H9 (cell line): ENCODE measurements at regions not wholly inside any gene's neighbourhood (a gene's known extent, or its start where the extent isn't known, plus 50 kb on each side); places are given as distances from the start of the nearest gene placed in this dataset.

Source experiments
- DNase-seq: peaks from one replicate; pipeline ENCODE4 v3.0.0-alpha.2; 2017
- H2AFZ ChIP-seq: one replicate; pipeline ENCODE4 v1.6.1; 2013; ENCODE audit warnings: mild to moderate bottlenecking, low read length, control low read depth, moderate library complexity
- H2AK5ac ChIP-seq: 2 replicates; pipeline ENCODE4 v1.6.1; 2013; ENCODE audit warnings: low read length, control low read depth, mixed read lengths; ENCODE audit not compliant: insufficient read length
- H2BK120ac ChIP-seq: one replicate; pipeline ENCODE4 v1.6.1; 2013; ENCODE audit warnings: low read depth, mild to moderate bottlenecking, low read length, control low read depth, inconsistent platforms; ENCODE audit not compliant: poor library complexity, severe bottlenecking
- H2BK12ac ChIP-seq: 2 replicates; pipeline ENCODE4 v1.6.1; 2013; ENCODE audit warnings: low read length, control low read depth, mixed read lengths, low read depth; ENCODE audit not compliant: insufficient read length
- H2BK15ac ChIP-seq: 2 replicates; pipeline ENCODE4 v1.6.1; 2013; ENCODE audit warnings: low read depth, low read length, control low read depth
- H2BK20ac ChIP-seq: one replicate; pipeline ENCODE4 v1.6.1; 2013; ENCODE audit warnings: low read depth, mild to moderate bottlenecking, low read length, control low read depth, inconsistent platforms; ENCODE audit not compliant: poor library complexity, severe bottlenecking
- H2BK5ac ChIP-seq: 2 replicates; pipeline ENCODE4 v1.6.1; 2013; ENCODE audit warnings: low read length, control low read depth, mixed read lengths; ENCODE audit not compliant: insufficient read length
- H3K14ac ChIP-seq: 2 replicates; pipeline ENCODE4 v1.6.1; 2013; ENCODE audit warnings: low read length, control low read depth; ENCODE audit not compliant: insufficient read depth
- H3K18ac ChIP-seq: 2 replicates; pipeline ENCODE4 v1.6.1; 2013; ENCODE audit warnings: low read depth, mild to moderate bottlenecking, mixed read lengths, low read length, control low read depth; ENCODE audit not compliant: insufficient read length
- H3K23ac ChIP-seq: 2 replicates; pipeline ENCODE4 v1.6.1; 2013; ENCODE audit warnings: low read length, control low read depth, mixed read lengths, low read depth; ENCODE audit not compliant: insufficient read length
- H3K23me2 ChIP-seq: 2 replicates; pipeline ENCODE4 v1.6.1; 2013; ENCODE audit warnings: low read depth, mild to moderate bottlenecking, mixed read lengths, low read length, control low read depth; ENCODE audit not compliant: insufficient read length, poor library complexity, severe bottlenecking
- H3K27ac ChIP-seq: 2 replicates; pipeline ENCODE4 v1.5.1; 2013; ENCODE audit warnings: low read length, control low read depth, mixed read lengths, low read depth; ENCODE audit not compliant: insufficient read length
- H3K27me3 ChIP-seq: 2 replicates; pipeline ENCODE4 v1.6.1; 2013; ENCODE audit warnings: low read length, control low read depth, inconsistent platforms; ENCODE audit not compliant: insufficient read depth
- H3K4ac ChIP-seq: 2 replicates; pipeline ENCODE4 v1.6.1; 2013; ENCODE audit warnings: low read depth, mild to moderate bottlenecking, control low read depth, inconsistent platforms, low read length, moderate library complexity
- H3K4me1 ChIP-seq: 2 replicates; pipeline ENCODE4 v1.6.1; 2013; ENCODE audit warnings: low read length, control low read depth, inconsistent platforms; ENCODE audit not compliant: insufficient read depth
- H3K4me2 ChIP-seq: 2 replicates; pipeline ENCODE4 v1.6.1; 2013; ENCODE audit warnings: low read length, control low read depth, mixed read lengths; ENCODE audit not compliant: insufficient read length, insufficient read depth
- H3K56ac ChIP-seq: 2 replicates; pipeline ENCODE4 v1.6.1; 2013; ENCODE audit warnings: low read depth, mild to moderate bottlenecking, mixed read lengths, low read length, control low read depth; ENCODE audit not compliant: insufficient read length
- H3K79me1 ChIP-seq: 2 replicates; pipeline ENCODE4 v1.6.1; 2013; ENCODE audit warnings: low read depth, mild to moderate bottlenecking, moderate library complexity, low read length, control low read depth, inconsistent platforms; ENCODE audit not compliant: insufficient read depth, poor library complexity, severe bottlenecking
- H3K79me2 ChIP-seq: 2 replicates; pipeline ENCODE4 v1.6.1; 2013; ENCODE audit warnings: low read length, control low read depth, inconsistent platforms; ENCODE audit not compliant: insufficient read depth
- H3K9ac ChIP-seq: 2 replicates; pipeline ENCODE4 v1.6.1; 2013; ENCODE audit warnings: low read length, control low read depth, mixed read lengths; ENCODE audit not compliant: insufficient read length; ENCODE audit errors: extremely low read depth
- H3K9me3 ChIP-seq: one replicate; pipeline ENCODE4 v1.6.1; 2013; ENCODE audit warnings: low read depth, low read length, inconsistent platforms; ENCODE audit not compliant: control insufficient read depth
- H3T11ph ChIP-seq: one replicate; pipeline ENCODE4 v1.6.1; 2013; ENCODE audit warnings: mild to moderate bottlenecking, low read length, control low read depth, inconsistent platforms
- H4K20me1 ChIP-seq: one replicate; pipeline ENCODE4 v1.6.1; 2013; ENCODE audit not compliant: control insufficient read depth, insufficient read length, insufficient read depth
- H4K5ac ChIP-seq: 2 replicates; pipeline ENCODE4 v1.6.1; 2013; ENCODE audit warnings: low read depth, mild to moderate bottlenecking, mixed read lengths, low read length, control low read depth; ENCODE audit not compliant: insufficient read length
- H4K8ac ChIP-seq: replicated peaks from 2 replicates; pipeline ENCODE4 v1.6.1; 2013; ENCODE audit warnings: low read length, control low read depth, mixed read lengths, low read depth; ENCODE audit not compliant: insufficient read length
- H4K91ac ChIP-seq: 2 replicates; pipeline ENCODE4 v1.6.1; 2013; ENCODE audit warnings: low read depth, mild to moderate bottlenecking, moderate library complexity, mixed read lengths, low read length, control low read depth; ENCODE audit not compliant: insufficient read length
- H3K27ac Mint-ChIP-seq, 3 experiments: 2 replicates in 2 of 3; 3 replicates in 1 of 3; pipeline ENCODE4 v1.8.0; 2020 to 2021; ENCODE audit warnings: mixed read lengths in 3 of 3, mild to moderate bottlenecking in 1 of 3, moderate library complexity in 1 of 3
- H3K27me3 Mint-ChIP-seq: 2 replicates; pipeline ENCODE4 v1.8.0; 2021; ENCODE audit warnings: low read depth, mild to moderate bottlenecking, moderate library complexity, mixed read lengths
- H3K36me3 Mint-ChIP-seq, 3 experiments: 2 replicates in 2 of 3; 3 replicates in 1 of 3; pipeline ENCODE4 v1.8.0; 2020 to 2021; ENCODE audit warnings: low read depth in 3 of 3, mixed read lengths in 3 of 3; ENCODE audit not compliant: insufficient read depth in 1 of 3
- H3K4me1 Mint-ChIP-seq, 2 experiments: 2 replicates each; pipeline ENCODE4 v1.8.0; 2020; ENCODE audit warnings: mixed read lengths in 2 of 2
- H3K4me3 Mint-ChIP-seq, 2 experiments: 2 replicates in 1 of 2; 3 replicates in 1 of 2; pipeline ENCODE4 v1.8.0; 2020 to 2021; ENCODE audit warnings: mild to moderate bottlenecking in 2 of 2, mixed read lengths in 2 of 2, moderate library complexity in 1 of 2
- H3K9me3 Mint-ChIP-seq, 2 experiments: 2 replicates in 1 of 2; 3 replicates in 1 of 2; pipeline ENCODE4 v1.8.0; 2020; ENCODE audit warnings: mild to moderate bottlenecking in 2 of 2, mixed read lengths in 2 of 2, moderate library complexity in 1 of 2
- CTCF ChIP-seq: fragments of 200-600 bp; sonication (generic); conservative IDR thresholded peaks from 3 replicates; pipeline ENCODE4 v1.8.0; 2021; ENCODE audit warnings: antibody characterized with exemption, mild to moderate bottlenecking
- WGBS: extraction: QIAGEN DNeasy Blood & Tissue Kit; methylation state at CpG from one replicate; pipeline ENCODE4 v1.1.7; 2013; ENCODE audit warnings: missing lambda C conversion rate, low lambda C conversion rate, mixed read lengths; ENCODE audit not compliant: insufficient read length; ENCODE audit errors: extremely low coverage; 5-methylcytosine and 5-hydroxymethylcytosine counted together

GRCh38 chr6:103167345-103168071 lies 1692.2 kb downstream of the HACE1 start:
- no peaks in the 10 kb centered on the region for H4K20me1 ChIP-seq
- H2BK120ac ChIP-seq, result no peak overlapping the region
- H3K9me3 ChIP-seq, result no peaks in the 10 kb centered on the region
- Mint-ChIP-seq H3K27me3 (no peaks in the 10 kb centered on the region), H3K36me3 (no peaks in the 10 kb centered on the region), H3K9me3 (no peaks in the 10 kb centered on the region), H3K4me3 (no peak overlapping the region), H3K27ac (no peak overlapping the region), H3K4me1 (no peaks in the 10 kb centered on the region)
- H3K79me2 ChIP-seq, result no peaks in the 10 kb centered on the region
- no peak overlapping the region for H4K5ac ChIP-seq
- H4K91ac ChIP-seq, result no peak overlapping the region
- H2AK5ac ChIP-seq, result no peak overlapping the region
- H3K4me2 ChIP-seq, result no peak overlapping the region
- DNase-seq, result no peak
- H2BK15ac ChIP-seq, result no peak overlapping the region
- no peak overlapping the region for H3K9ac ChIP-seq
- H2BK20ac ChIP-seq, result no peak overlapping the region
- no peak overlapping the region for H3K4ac ChIP-seq
- no peak overlapping the region for H4K8ac ChIP-seq
- H3K23me2 ChIP-seq, result no peaks in the 10 kb centered on the region
- no peaks in the 10 kb centered on the region for H3K27me3 ChIP-seq
- H3K23ac ChIP-seq, result no peak overlapping the region
- H2BK5ac ChIP-seq, result no peak overlapping the region
- H2BK12ac ChIP-seq, result no peak overlapping the region
- H3T11ph ChIP-seq, result no peak overlapping the region
- H3K14ac ChIP-seq, result no peak overlapping the region
- no peak overlapping the region for H2AFZ ChIP-seq
- no CpG with 5 or more reads among the region's 4 CpGs for WGBS
- H3K27ac ChIP-seq, result no peak overlapping the region
- H3K18ac ChIP-seq, result no peak overlapping the region
- no peak for TF ChIP-seq CTCF
- no peaks in the 10 kb centered on the region for H3K4me1 ChIP-seq
- H3K56ac ChIP-seq, result no peak overlapping the region
- H3K79me1 ChIP-seq, result no peaks in the 10 kb centered on the region
